ENCODE measurements at regions not wholly inside any gene's neighbourhood (a gene's known extent, or its start where the extent isn't known, plus 50 kb on each side); places are given as distances from the start of the nearest gene placed in this dataset.

GRCh38 chr1:214954617-214954949 is 128.0 kb upstream of the KCNK2 start:
- no peak overlapping the region for H3K4me3 ChIP-seq
- TF ChIP-seq CTCF (IDR thresholded peaks at IDR 0.05): no peak
- no peak for DNase-seq (ENCODE audit: low spot score)
- H3K27ac ChIP-seq: no peak overlapping the region

DNA sequence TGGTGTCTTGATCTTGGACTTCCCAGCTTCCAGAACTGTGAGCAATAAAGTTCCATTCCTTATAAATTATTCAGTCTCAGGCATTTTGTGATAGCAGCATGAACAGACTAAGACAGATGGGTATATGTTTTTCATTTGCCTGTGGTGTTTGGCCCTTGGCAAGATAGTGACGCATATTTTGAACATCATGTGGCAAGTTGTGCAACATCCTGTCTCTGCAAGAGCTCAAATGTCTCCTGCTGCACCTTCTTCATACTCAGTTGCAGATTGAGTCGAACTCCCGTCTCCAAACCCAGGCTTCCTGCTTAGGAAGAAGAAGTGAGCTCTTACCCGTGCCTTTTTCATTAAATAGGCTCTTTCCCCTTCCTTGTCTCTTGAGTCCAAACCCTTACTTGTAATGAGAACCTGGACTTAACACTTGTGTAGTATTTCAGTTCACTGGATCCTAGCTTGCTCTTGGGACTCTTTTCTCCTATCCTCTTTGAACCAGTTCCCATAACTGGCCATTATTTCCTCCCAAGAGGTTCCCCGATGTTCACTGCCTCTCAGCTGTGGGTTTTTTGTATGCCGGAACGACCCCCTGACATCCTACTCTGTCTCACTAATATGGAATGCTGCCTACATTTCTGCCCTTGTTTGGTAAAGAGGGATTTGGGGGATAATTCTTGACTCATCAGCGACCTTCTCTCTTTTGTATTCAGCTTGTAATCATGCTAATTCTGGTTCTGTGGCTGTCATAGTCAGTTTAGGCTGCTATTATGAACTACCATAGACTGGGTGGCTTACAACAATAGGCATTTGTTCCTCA is 125.0 kb upstream of the KCNK2 start:
- Histone ChIP-seq H3K27ac (no peak overlapping the region), H3K4me3 (no peak overlapping the region)
- no peak for DNase-seq (ENCODE audit: low spot score)
- no peak for TF ChIP-seq CTCF (IDR thresholded peaks at IDR 0.05)

DNA sequence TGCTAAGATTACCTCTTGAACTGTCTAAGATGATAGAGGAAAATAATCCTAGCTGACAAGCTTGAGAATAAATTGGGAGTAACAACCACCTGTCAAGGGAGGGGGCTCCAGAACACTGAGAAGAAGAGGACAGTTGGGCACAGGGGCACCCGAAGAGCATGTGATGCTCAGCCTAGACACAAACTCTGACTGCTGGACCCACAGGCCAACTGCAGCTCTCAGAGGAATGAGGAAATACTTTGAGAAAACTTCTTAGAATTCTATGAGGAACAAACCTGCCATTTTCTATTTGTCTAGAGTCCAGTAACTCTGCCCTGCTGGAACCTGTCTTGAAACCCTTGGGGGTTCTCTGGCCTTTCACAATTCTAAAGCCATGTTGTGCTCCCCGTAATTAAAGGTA is 124.1 kb upstream of the KCNK2 start:
- H3K27ac ChIP-seq: no peak overlapping the region
- H3K4me3 ChIP-seq: no peak overlapping the region
- no peak for DNase-seq (ENCODE audit: low spot score)
- no peak for TF ChIP-seq CTCF (IDR thresholded peaks at IDR 0.05)

DNA sequence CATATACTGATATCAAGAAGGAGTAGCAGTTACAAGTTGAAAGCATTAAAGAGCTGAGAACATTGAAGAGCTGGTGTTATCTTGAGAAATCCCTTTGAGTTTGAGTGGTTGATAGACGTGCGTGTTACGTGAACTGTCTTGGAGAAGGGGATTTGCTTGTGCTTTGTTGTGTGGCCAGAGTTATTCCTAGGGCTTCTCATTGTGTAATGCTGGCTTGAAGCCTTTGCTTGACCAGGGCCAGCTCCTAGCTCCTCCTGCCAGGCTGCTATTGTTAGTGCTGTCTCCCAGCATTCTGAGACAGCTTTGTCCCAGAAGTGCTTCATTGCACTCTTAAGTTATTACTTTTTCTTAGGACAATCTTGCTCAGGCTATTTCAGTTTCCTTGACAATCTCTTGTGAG is 116.2 kb upstream of the KCNK2 start:
- DNase-seq (ENCODE audit: low spot score): no peak
- H3K27ac ChIP-seq: no peak overlapping the region
- H3K4me3 ChIP-seq: no peak overlapping the region
- TF ChIP-seq CTCF (IDR thresholded peaks at IDR 0.05): no peak

DNA sequence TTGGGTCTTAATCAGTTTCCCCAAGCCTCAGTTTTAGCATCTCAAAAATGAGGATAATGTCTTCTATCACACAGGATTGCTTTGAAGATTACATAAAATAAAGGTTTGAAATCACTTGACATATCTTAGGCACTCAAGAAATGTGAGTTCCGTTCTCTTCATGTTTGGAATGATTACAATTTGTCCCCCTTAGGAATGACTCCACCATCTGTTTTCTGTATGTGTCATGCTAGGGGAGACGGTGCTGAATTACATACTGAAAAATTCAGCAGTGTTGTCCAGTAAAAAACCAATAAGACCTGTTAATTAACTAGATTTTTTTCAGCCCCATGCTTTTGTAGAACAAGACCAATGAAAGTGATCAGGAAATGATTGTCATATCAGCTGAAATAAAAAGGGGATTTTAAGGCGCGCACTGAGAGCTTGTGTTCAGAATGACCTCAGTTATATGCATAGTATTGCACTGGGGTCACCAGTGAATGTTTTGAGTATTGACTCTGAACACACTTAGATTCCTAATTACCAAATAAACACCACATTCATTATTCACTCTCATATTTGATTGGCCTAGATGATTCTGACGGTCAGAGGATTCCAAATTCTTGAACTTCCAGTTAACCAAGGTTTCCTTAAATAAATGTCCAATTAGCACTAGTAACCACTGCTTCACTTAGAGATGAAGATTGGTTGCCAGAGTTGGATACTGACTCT is 114.5 kb upstream of the KCNK2 start:
- TF ChIP-seq CTCF (IDR thresholded peaks at IDR 0.05): no peak
- no peak overlapping the region for H3K27ac ChIP-seq
- DNase-seq (ENCODE audit: low spot score): no peak
- H3K4me3 ChIP-seq: no peak overlapping the region

- no peak overlapping the region for H3K4me3 ChIP-seq
- TF ChIP-seq CTCF (IDR thresholded peaks at IDR 0.05): no peak
- no peak for DNase-seq (ENCODE audit: low spot score)
- no peak overlapping the region for H3K27ac ChIP-seq
These were observed 112.5 kb upstream of the KCNK2 start for GRCh38 chr1:214970016-214970415.

DNA sequence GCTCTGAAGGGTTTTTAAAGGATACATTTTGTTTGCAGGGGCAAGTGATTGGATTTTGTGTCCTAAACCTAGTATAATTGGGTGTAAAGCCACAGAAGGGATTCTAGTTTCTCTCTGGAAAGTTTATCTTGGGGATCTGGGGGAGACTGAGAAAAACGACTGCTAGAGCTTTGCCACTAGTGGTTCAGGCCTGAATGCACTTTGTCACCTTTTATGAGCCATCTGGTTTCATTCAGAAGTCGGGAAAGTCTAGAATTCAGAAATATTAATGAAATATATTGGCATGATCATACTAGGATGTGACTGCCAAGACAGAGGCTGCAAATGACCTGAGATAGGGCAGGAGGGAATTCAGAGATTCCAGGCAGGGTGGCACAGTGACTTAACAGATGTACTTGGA is 111.5 kb upstream of the KCNK2 start:
- TF ChIP-seq CTCF (IDR thresholded peaks at IDR 0.05): no peak
- H3K27ac ChIP-seq: no peak overlapping the region
- H3K4me3 ChIP-seq: no peak overlapping the region
- no peak for DNase-seq (ENCODE audit: low spot score)
